ENCODE measurements at regions not wholly inside any gene's neighbourhood (a gene's known extent, or its start where the extent isn't known, plus 50 kb on each side); places are given as distances from the start of the nearest gene placed in this dataset.
"Not testable (repeated sequence)": the region's sequence is repeated elsewhere in the genome, so short reads cannot be mapped to it uniquely, and the experiment has no call there.

- intact Hi-C loops (cut with DNase I), result no loop called here
- 68% methylated on average over 7 of the region's 7 CpGs for WGBS (ENCODE audit: insufficient coverage, low coverage, low lambda C conversion rate, missing lambda C conversion rate)
Observed at GRCh38 chr20:48038713-48039112, 253.4 kb upstream of the SULF2 start.

GRCh38 chr20:48037798-48038197 lies 252.5 kb upstream of the SULF2 start:
- ATAC-seq; H3K27me3 ChIP-seq; H3K27ac ChIP-seq; H3K36me3 ChIP-seq; DNase-seq; H3K9me3 ChIP-seq; H3K4me3 ChIP-seq; H3K4me1 ChIP-seq; intact Hi-C loops (cut with DNase I): not testable (repeated sequence)
- no CpG with 5 or more reads among the region's 7 CpGs for WGBS (ENCODE audit: insufficient coverage, low coverage, low lambda C conversion rate, missing lambda C conversion rate)

More at GRCh38 chr20:48038713-48039112, 253.4 kb upstream of the SULF2 start:
- TF ChIP-seq POLR2A (IDR thresholded peaks at IDR 0.05), result no peak
- no peak for TF ChIP-seq CTCF (IDR thresholded peaks at IDR 0.05)
- Histone ChIP-seq H3K4me3 (no peak overlapping the region), H3K4me1 (no peaks in the 10 kb centered on the region), H3K36me3 (no peaks in the 10 kb centered on the region), H3K27me3 (no peaks in the 10 kb centered on the region), H3K27ac (no peak overlapping the region), H3K9me3 (no peaks in the 10 kb centered on the region)
- DNase-seq (no peak), ATAC-seq (no peak)

GRCh38 chr20:48035961-48036731 lies 250.9 kb upstream of the SULF2 start:
- intact Hi-C loops (cut with DNase I), result no loop called here
- TF ChIP-seq POLR2A (IDR thresholded peaks at IDR 0.05) (no peak), CTCF (IDR thresholded peaks at IDR 0.05) (no peak)
- no peaks in the 10 kb centered on the region for H3K4me1 ChIP-seq
- H3K9me3 ChIP-seq, result no peaks in the 10 kb centered on the region
- no peak overlapping the region for H3K4me3 ChIP-seq
- H3K27ac ChIP-seq, result no peak overlapping the region
- H3K27me3 ChIP-seq, result no peaks in the 10 kb centered on the region
- H3K36me3 ChIP-seq, result no peaks in the 10 kb centered on the region
- ATAC-seq (no peak), DNase-seq (no peak)
- 59% methylated on average over 2 of the region's 4 CpGs for WGBS (ENCODE audit: insufficient coverage, low coverage, low lambda C conversion rate, missing lambda C conversion rate)

- DNase-seq (no peak), ATAC-seq (no peak)
- 79% methylated on average over 3 of the region's 6 CpGs for WGBS (ENCODE audit: insufficient coverage, low coverage, low lambda C conversion rate, missing lambda C conversion rate)
- no peaks in the 10 kb centered on the region for H3K9me3 ChIP-seq
- no peak overlapping the region for H3K27ac ChIP-seq
- no peak for TF ChIP-seq POLR2A (IDR thresholded peaks at IDR 0.05)
- TF ChIP-seq CTCF (IDR thresholded peaks at IDR 0.05), result no peak
- H3K4me1 ChIP-seq, result no peaks in the 10 kb centered on the region
- no peak overlapping the region for H3K4me3 ChIP-seq
- intact Hi-C loops (cut with DNase I), result no loop called here
- no peaks in the 10 kb centered on the region for H3K27me3 ChIP-seq
- no peaks in the 10 kb centered on the region for H3K36me3 ChIP-seq
Observed at GRCh38 chr20:48034751-48035150, 249.5 kb upstream of the SULF2 start.

- H3K4me3 ChIP-seq; H3K9me3 ChIP-seq; intact Hi-C loops (cut with DNase I); H3K36me3 ChIP-seq; H3K27me3 ChIP-seq; ATAC-seq; H3K27ac ChIP-seq; H3K4me1 ChIP-seq; DNase-seq: not testable (repeated sequence)
- WGBS (ENCODE audit: insufficient coverage, low coverage, low lambda C conversion rate, missing lambda C conversion rate), result 74% methylated on average over 8 of the region's 8 CpGs
Observed at GRCh38 chr20:48033005-48033404, 247.7 kb upstream of the SULF2 start.

Data from right lobe of liver (tissue), 6 donors.